ENCODE measurements at regions not wholly inside any gene's neighbourhood (a gene's known extent, or its start where the extent isn't known, plus 50 kb on each side); places are given as distances from the start of the nearest gene placed in this dataset.

DNA sequence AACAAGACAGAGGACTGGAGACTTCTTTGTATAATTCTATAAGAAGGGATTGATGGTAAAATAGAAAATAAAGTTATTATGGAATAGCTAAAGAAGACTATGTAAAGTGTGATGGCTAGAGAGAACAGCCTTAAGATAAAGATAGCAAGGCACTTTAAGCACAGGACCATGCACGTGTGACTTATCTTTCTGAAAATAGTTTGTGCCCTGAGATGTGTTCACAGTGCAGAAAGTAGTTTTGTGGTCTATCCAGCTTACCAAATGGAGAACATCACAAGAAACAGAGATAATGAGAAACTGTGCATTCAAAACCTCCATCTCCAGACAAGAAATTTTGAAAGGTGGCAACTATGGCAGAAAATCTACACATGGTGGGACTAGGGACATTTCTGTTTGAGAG is 213.3 kb downstream of the PARM1 start:
- Histone ChIP-seq H3K27ac (no peak overlapping the region), H3K4me1 (no peaks in the 10 kb centered on the region), H3K27me3 (no peaks in the 10 kb centered on the region), H3K36me3 (no peaks in the 10 kb centered on the region), H3K4me3 (no peak overlapping the region), H3K9me3 (no peaks in the 10 kb centered on the region)
- intact Hi-C loops (cut with DNase I; ENCODE audit: low total_unique reads), result no loop called here
- DNase-seq, result no peak
- WGBS, 5 donors, result 40 to 61% (median 55%) methylated on average over 1 of the region's 1 CpG
- TF ChIP-seq POLR2AphosphoS5 (IDR thresholded peaks at IDR 0.05), result no peak
- TF ChIP-seq EP300 (IDR thresholded peaks at IDR 0.05), result no peak
- TF ChIP-seq POLR2A (IDR thresholded peaks at IDR 0.05), result no peak
- TF ChIP-seq, protein P1, sequence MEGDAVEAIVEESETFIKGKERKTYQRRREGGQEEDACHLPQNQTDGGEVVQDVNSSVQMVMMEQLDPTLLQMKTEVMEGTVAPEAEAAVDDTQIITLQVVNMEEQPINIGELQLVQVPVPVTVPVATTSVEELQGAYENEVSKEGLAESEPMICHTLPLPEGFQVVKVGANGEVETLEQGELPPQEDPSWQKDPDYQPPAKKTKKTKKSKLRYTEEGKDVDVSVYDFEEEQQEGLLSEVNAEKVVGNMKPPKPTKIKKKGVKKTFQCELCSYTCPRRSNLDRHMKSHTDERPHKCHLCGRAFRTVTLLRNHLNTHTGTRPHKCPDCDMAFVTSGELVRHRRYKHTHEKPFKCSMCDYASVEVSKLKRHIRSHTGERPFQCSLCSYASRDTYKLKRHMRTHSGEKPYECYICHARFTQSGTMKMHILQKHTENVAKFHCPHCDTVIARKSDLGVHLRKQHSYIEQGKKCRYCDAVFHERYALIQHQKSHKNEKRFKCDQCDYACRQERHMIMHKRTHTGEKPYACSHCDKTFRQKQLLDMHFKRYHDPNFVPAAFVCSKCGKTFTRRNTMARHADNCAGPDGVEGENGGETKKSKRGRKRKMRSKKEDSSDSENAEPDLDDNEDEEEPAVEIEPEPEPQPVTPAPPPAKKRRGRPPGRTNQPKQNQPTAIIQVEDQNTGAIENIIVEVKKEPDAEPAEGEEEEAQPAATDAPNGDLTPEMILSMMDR (IDR thresholded peaks at IDR 0.05), result no peak

DNA sequence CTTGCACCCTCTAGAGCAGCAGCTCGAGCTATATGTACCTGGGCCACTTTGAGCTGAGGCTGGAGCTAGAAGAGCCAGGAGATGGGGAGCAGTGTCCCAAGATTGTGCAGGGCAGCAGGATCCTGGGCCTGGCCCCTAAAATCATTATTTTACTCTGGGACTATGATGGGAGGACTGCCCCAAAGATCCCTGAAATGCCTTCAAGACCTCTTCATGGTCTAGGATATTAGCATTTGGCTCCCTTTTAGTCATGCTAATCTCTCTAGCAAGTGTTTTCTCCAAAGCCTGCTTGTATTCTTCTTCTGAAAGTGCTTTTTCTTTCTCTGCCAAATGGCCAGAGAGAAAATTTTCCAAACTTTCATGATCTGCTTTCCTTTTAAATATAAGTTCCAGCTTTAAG is 211.6 kb downstream of the PARM1 start:
- Histone ChIP-seq H3K27ac (no peak overlapping the region), H3K36me3 (no peaks in the 10 kb centered on the region), H3K4me1 (no peaks in the 10 kb centered on the region), H3K4me3 (no peak overlapping the region), H3K9me3 (no peaks in the 10 kb centered on the region), H3K27me3 (no peaks in the 10 kb centered on the region)
- 72 to 91% (median 83%) methylated on average over 1 of the region's 1 CpG for WGBS, 5 donors
- TF ChIP-seq, protein P1 (IDR thresholded peaks at IDR 0.05), result no peak
- TF ChIP-seq EP300 (IDR thresholded peaks at IDR 0.05) (no peak), POLR2A (IDR thresholded peaks at IDR 0.05) (no peak), POLR2AphosphoS5 (IDR thresholded peaks at IDR 0.05) (no peak)
- no peak for DNase-seq
- intact Hi-C loops (cut with DNase I; ENCODE audit: low total_unique reads), result no loop called here

DNA sequence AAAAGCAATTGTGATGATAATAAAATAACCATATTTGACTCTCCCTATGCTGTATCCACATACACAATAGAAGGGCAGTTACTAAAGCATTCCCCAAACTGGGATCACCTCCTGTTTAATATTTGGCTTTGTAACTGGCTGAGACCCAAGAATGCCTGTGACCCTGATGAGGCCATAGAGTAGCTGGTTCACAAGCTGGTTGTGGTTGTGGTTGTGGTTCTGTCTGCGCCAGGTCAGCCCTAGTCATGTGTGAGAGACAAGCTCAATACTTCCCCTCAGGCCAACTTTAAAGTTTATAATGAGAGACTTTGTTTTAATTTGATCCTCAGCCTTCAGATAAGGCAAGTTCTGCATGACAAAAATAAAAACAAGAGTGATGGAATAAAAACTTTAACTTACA is 209.9 kb downstream of the PARM1 start:
- H3K9me3 ChIP-seq, result no peaks in the 10 kb centered on the region
- H3K36me3 ChIP-seq, result no peaks in the 10 kb centered on the region
- TF ChIP-seq POLR2AphosphoS5 (IDR thresholded peaks at IDR 0.05) (no peak), POLR2A (IDR thresholded peaks at IDR 0.05) (no peak), EP300 (IDR thresholded peaks at IDR 0.05) (no peak)
- TF ChIP-seq, protein P1 (IDR thresholded peaks at IDR 0.05), result no peak
- no peak overlapping the region for H3K4me3 ChIP-seq
- intact Hi-C loops (cut with DNase I; ENCODE audit: low total_unique reads), result no loop called here
- DNase-seq, result no peak
- H3K4me1 ChIP-seq, result no peaks in the 10 kb centered on the region
- WGBS, 5 donors, result 74 to 83% (median 79%) methylated on average over 1 of the region's 1 CpG
- H3K27ac ChIP-seq, result no peak overlapping the region
- no peaks in the 10 kb centered on the region for H3K27me3 ChIP-seq

DNA sequence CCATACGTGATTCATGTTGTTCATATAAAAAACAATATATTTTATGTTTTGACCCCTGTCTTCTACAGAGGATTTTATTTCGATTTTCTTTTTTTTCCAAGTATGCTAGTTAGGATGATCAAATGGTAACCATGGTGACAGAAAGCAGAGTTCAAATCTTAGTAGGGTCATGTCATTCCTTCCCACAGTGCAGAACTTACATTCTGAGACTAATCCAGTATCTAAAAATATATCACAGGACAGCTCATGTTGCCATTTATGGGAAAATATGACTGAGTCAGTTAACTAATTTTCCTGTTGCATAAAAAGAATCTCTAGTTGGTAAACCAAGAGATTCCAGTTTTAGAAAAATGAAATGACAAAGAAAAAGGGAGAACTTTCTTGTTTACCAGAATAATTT is 209.5 kb downstream of the PARM1 start:
- intact Hi-C loops (cut with DNase I; ENCODE audit: low total_unique reads), result no loop called here
- H3K36me3 ChIP-seq, result no peaks in the 10 kb centered on the region
- peak in 1 of 2 donors; percentile 5 for DNase-seq
- no peaks in the 10 kb centered on the region for H3K27me3 ChIP-seq
- H3K4me1 ChIP-seq, result no peaks in the 10 kb centered on the region
- H3K27ac ChIP-seq, result no peak overlapping the region
- TF ChIP-seq POLR2A (IDR thresholded peaks at IDR 0.05) (no peak), POLR2AphosphoS5 (IDR thresholded peaks at IDR 0.05) (no peak), EP300 (IDR thresholded peaks at IDR 0.05) (no peak)
- TF ChIP-seq, protein P1 (IDR thresholded peaks at IDR 0.05), result no peak
- H3K9me3 ChIP-seq, result no peaks in the 10 kb centered on the region
- WGBS, 5 donors, result 63 to 75% (median 72%) methylated on average over 2 of the region's 2 CpGs
- no peak overlapping the region for H3K4me3 ChIP-seq

All from stomach (tissue), 8 donors.